Brain pericyte (primary cell): ENCODE measurements at regions not wholly inside any gene's neighbourhood (a gene's known extent, or its start where the extent isn't known, plus 50 kb on each side); places are given as distances from the start of the nearest gene placed in this dataset.
"Not testable (repeated sequence)": the region's sequence is repeated elsewhere in the genome, so short reads cannot be mapped to it uniquely, and the experiment has no call there.

Experiments
- DNase-seq: peaks from one replicate; pipeline ENCODE4 v3.0.0-alpha.2; 2012; ENCODE audit warnings: low read depth, low spot score

DNA sequence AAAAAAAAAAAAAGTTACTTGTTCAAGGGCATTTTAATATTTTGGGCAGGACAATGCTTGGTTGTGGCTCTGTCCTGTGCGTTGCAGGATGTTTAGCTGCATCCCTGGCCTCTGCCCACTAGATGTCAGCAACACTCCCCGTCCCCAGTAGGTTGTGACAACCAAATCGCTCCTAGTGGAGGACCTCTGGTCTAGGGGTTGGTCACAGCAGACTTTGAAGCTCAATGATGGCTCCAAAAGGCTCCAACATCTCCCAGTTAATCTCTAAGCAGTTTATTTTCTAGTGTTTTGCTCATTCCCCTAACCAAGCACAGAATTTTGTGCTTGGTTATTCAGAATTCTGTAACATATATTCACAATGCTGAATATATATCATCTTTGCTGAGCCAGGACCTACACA lies 67.0 kb downstream of the CHRNA1 start:
- DNase-seq = no peak

DNA sequence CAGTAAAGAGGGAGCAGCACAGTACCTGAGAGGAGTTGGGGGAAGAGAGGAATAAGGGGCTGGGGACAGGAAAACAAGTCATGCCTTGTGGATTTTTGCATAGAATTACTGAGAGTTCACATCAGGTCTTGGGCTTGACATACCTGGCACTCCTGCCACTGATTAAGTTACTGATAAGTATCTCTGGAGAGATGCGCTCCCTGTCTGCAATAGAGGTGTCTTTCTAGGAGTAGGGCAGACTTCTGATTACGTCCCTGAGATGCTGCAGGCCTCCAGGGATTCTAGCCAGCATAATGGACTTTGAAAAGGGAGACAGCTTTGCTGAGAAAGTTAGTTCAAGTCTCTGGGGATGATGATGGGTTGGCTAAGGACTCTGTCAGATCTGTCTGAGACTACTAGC lies 69.4 kb downstream of the CHRNA1 start:
- no peak for DNase-seq

DNA sequence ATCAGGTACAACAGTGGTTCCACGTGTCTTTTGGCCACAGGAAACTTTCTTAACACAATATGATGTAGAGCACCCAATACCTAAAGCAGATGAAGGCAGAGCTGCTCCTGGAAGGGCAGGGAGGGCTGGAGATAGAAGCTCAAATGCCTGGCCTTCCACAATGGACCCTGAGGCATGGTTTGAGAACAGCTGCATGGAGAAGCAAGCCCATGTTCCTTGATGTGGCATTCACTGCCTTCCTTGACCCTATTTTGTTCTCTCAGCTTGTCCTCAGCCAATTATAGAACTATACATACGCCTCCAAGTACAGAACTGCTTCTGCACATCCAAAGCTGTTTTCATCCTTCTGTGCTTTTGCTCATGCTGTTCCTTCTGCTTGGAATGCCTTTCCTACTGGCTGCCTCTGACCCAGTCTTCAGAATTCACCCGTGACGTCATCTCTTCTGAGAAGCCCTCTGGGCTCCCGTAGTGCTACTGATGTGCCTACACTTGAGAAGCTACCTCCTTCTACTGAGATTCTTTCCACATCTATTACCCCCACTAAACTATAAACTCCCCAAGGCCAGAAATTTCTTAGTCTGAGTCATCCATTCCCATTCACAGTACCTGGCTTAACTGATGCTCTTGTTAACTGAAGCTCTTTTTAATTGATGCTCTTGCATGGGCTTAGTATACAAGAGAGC lies 69.9 kb downstream of the CHRNA1 start:
- no peak for DNase-seq

DNA sequence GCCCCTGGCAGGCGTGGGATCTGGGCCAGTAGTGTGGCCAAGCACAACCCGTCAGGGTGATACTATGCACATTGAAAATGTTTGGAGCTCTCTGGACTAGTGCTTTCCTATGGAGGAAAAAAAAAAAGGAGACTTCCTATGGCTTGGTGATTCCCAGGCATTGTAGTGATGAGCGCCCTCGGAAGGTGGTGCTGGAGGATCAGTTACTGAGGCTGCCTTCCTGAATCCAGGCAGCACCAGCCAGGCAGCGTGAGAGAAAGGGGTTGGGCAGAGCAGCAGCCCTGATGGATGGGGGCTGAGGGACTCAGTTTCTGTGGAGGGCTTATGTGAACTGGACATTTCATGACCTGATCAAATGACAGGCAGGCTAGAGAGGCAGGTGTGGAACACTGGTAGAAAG lies 70.9 kb downstream of the CHRNA1 start:
- DNase-seq = no peak

DNA sequence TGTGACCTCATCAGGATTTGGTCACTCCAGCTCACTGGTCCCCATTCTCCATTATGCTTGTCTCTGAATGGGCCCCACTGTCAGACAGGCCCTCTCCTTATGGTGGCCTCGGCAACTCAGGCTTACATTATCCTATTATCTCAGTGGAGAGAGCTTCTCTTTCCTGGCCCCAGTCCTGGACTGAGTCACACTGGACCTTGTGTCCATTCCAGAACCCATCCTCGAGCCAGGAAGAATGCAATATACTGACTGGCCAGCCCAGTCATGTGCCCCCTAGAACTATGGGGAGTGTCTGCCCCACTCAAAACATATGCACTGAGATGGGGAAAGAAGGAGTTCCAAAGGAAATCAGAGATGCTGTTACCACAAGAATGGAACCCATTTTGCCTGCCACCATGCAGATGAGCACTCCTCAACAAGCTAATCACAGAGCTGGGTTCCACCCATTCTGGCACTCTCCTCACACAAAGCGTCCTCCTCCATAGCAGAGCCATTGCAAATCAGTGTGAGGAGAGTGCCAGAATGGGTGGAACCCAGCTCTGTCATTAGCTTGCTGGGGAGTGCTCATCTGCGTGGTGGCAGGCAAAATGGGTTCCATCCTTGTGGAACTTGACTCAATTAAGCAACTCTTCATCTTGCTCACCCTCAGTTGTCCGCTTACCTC lies 71.9 kb downstream of the CHRNA1 start:
- no peak for DNase-seq

DNA sequence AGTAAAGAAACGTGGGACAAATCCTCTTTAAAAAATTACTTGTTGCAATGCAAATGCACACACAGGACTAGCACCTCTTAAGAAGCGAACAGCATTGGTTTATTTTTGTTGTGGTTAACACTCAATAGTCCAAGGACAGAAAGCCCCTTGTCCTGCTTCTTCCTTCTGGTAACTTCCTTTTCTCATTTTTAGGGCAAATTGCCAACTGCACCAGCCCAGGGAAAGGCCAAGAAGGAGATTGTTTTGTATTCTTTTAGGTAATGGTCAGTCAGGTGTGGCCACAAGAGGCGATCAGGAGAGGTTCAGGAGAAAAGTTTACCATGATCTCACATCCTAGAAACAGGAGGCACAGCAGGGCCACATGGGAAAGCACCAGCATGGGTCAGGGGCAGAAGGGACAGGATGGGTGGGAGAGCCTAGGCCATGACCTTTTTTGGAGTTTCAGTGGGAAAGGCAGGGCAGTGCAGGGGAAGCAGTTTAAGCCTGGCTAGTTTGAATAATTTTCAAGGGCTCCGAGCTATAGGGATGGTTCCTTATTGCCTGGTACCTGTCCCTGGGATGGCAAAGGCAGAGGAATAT lies 73.0 kb downstream of the CHRNA1 start:
- no peak for DNase-seq

DNA sequence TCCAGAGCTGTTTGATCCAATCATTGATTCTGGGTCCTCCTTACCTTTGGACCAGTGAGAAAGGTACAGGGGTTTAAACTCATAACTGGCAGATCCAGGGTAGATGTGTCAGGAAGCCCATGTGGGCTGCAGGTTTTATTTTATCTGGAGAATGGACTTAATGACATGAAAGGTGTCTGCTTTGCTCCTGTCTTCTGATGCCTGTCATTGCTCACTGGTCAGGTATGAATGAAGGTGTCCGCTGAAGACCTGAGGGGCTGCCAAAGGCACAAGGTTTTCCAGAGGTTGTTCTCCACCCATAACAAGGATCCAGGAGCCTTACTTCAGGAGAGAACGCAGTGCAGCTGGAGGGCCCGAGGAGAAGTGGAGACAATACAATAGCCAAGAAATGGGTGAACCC lies 74.2 kb downstream of the CHRNA1 start:
- no peak for DNase-seq

DNA sequence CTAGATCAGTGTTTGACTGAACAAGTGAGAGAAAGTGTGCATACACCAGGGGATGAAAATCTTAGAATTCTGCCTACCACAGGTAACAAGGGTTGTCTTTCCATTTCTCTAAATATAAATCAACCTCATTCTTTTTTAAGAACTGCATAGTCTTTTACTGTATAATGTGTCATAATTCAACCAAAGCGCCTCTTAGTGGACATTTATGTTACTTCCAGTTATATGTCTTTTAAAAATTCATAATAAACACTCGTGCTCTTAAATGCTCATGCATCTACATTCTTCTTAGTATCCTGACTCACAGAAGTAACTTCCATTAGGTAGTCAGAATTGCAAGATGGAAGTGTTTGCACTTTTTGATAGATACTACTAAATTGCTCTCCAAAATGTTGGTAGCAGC lies 76.2 kb downstream of the CHRNA1 start:
- DNase-seq = no peak

DNA sequence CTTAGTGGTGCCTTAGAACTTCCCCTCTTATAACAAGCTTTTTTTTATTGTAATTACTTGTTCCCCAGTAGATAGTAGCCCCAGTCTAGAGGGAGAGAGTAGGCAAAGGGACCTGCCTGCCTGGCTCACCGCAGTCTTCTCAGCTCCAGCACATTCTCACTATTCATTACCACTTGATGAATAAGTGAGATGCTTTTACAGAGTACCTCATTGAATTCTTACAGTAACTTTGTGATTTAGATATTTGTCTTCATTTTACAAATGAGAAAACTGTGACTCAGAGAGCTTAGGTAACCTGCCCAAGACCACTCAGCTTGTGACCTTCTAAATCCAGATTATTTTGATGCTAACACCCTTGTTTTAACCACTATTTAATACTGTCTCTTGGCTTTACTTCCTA lies 77.8 kb downstream of the CHRNA1 start:
- DNase-seq = no peak

DNA sequence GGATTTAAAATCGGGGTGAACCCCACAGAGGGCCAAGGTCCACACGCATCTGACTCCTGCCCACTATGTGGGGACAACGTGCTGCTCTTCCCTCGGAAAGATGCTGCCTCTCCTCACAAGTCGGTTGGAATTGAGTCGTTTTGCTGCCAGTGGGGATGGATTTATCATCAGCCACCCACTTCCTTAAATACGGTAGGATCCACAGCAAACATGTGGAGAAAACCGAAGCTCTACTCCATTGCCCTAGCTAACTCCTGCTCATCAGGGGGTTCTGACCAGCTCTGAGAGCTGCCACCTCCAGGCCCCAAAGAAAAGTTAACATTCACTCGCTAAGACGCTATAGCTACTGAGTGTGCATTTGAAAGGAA lies 80.9 kb downstream of the CHRNA1 start:
- no peak for DNase-seq

DNA sequence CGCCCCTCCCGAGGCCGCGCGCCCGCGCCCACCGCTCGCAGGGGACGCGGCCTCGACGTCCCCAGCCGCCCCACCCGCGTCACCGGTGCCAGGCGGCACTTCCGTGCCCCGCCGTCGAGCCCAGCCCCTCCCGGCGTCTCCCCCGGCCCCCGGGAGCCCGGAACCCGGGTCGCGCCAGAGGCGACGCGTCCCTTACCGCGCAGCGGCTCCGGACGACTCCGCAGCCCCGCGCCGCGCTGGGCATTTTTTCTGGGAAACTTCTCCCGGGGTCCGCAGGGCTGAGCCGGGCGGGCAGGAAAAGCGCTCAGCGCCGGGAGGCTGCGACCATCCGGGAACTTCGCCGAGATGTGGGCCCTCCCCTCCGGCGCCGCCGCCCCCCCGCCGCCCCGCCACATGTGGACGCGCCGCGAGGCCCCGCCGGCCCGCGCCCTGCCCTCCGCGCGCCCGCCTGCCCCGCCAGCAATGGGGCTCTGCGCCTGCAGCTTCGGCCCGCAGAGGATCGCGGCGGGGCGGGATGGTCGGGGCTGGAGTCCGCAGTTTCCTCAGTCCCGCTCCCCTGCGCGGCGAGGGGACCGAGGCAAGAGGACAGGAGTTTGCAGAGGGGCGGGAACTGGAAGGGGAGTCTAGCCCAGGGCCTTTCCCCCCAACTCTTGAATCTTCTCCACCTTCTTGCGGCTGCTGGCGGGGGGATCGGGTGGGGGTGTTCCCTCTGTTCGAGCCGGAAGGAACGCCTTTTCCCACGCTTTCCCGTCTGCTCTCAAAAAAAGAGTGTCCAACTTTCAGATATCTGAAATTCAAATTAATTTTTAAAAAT lies 81.5 kb downstream of the CHRNA1 start:
- DNase-seq = no peak

DNA sequence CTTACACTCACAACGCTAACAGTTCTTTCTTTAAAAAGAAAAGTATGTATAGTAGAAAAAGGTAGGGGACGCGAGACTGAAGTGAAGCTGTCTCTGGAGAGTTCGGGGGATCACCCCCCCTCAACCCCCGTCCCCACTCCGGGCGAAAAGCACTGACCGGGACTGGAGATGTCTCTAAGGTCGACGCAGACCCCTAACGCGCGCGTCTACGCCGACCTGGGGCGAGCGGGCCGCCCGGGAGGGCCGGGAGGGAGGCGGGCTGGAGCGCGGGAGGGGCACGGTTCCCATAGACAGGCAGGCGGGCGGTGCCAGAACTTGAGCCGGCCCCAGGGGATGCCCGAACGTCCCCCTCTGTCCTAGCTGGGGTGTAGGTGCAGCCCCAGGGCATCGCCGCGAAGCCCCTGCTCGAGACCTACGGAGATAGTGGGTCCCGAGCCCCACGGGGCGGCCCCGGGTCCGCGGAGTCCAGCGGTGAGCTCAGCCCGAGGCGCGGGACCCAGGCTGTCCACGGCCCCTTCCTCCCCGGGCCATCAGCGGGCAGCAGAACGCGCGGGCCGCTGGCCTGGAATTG lies 82.2 kb downstream of the CHRNA1 start:
- DNase-seq = no peak

DNA sequence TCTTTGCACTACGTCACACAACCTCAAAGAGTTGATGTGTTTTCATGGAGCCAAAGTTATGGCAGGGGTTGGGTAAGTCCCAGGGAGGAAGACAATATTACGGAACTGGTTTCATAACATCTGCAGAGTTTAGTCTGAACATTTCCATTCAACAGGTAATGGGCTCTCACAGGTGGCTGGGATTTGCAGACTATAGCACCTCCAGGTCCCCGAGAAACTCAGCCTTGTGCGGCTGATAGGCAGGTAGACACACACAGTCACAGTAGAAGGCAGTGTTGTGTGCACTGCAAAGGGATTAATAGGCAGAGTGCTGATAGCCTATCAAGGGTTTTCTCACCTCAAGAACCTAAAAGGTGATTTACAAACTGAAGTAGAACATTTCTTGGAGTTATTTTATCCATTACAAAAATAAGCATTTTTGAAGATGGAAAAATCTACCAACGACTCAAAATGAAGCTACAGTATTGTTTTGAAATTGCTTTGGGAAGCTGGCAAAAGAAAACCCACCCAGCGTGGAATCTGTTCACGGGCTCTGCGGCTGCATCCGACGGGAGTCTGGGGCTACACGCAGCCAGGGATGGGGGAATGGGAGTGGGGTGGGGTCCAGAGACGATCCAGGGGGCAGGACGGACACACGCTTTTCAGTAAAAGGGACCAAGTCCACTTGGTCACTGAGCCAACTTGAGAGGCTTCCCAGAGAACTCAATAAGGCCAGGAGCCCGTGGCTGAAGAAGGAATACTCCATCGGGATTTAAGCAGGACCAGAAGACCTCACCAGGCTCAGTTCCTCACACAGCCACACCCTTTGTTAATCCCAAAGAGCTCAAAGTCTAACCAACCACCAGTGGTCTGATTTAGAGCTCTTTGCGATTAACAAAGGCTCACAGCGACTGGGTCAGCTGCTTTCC lies 82.9 kb downstream of the CHRNA1 start:
- DNase-seq = no peak

DNA sequence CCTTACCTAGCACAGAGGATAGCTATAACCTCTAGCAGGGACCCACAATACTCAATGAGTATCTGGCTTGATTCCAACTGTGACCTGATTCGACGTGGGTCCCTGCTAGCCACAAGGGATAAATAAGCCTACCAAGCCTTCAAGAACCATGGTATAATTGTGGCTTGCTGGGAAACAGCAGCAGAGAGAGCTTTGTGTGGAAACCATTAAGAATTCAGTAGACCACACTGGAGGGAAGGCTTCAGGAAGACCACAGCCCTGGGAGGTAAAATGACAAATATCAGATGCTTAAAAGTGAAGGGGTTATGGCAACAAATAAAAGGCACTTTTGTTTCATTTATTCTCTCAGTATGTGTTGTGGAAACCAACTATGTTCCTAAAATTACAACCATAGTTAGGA lies 82.6 kb upstream of the WIPF1 start:
- no peak for DNase-seq

DNA sequence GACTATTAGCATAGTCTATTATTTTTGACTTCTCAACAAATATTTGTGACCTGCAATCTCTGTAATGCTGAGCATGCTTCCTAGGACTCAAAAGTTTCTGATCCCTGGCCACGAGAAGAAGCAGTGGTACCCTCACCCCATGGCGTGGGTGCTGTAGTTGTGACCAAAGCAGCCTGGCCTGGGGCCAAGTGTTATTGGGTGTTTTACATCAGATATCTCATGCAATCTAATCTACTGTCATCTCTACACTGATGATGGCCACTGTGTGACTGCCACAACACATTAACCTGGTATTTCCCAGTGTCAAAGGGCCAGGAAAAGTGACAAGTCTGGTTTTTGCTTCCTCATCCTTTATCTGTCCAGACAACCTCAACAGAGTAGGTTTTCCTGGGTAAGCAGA lies 80.8 kb upstream of the WIPF1 start:
- no peak for DNase-seq

DNA sequence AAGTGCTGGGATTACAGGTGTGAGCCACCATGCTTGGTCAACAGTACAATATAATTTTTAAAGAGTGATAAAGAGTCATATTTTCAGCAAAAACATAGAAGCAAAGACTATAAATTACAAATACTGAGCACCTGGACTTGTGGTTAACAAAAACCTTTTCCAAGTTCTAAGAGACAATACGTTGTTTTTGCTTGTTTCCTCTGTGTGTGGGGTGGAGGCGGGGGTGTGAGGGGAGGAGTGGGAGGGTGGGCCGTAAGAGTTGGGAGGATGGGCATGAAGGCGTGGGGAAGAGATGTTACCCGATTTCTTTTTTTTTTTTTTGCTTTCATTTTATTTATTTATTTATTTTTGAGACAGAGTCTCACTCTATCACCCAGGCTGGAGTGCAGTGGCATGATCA lies 78.0 kb upstream of the WIPF1 start:
- no peak for DNase-seq

DNA sequence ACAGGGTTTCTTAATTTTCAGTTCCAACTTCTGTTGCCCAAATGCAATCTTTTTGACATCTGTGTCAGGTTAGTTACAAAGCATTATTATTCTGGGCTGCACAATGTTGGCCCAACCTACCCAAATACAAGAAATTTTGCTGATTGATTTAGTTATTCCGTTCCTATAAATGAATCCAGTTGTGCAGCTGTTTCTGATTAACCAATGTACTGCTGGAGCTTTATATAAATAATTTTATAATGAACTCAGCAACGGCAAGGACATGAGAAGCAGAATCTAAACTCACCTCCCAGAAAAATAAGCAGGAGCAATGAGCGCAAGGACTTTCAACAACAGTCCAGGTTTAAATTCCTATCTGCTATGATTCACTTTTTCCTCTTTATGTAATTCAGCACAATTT lies 76.3 kb upstream of the WIPF1 start:
- no peak for DNase-seq

DNA sequence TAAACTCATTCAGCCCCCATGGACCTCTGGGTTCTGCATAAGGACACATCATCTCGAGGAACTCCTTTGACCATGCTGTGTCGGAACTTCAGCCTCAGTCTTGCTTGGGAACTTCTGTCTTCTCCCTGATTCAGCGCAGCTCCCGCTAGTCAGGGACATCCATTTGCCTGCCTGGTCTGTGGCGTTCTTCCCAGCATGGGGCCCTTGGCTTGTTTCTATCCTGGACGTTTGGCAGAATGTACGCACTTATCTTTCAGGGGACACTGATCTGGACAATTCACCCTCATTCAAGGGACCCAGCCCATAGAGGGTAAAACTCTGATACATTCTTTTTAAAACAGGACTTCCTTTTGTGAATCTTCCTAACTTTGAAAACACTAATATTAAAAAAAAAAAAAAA lies 75.8 kb upstream of the WIPF1 start:
- DNase-seq = no peak

DNA sequence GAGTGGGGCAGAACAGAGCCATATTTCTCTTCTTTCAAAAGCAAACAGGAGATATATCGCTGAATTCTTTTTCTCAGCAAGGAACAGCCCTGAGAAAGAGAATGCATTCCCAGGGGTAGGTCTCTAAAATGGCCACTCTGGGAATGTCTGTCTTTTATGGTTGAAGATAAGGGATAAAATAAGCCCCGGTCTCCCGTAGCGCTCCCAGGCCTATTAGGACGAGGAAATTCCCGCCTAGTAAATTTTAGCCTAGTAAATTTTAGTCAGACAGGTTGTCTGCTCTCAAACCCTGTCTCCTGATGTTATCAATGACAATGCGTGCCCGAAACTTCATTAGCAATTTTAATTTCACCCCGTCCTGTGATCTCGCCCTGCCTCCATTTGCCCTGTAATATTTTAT lies 73.9 kb upstream of the WIPF1 start:
- not testable (repeated sequence) for DNase-seq

DNA sequence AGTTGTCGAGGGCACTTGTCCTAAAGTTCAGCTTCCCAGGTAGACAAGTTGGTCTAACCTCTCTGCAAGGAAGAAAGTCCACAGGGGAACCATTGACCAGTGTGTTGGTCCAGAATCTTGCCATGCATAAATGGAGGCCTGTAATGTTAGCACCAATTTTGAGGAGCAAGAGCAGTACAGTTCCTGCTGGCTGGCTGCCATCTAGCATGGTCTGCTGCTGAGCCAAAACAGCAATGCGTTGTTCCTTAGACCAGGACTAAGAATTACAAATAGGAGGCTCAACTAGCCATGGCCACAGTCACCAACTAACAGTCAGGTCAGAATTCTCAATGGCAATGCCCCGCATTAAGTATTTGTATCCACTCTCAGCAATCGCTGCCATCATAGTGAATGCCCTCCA lies 72.8 kb upstream of the WIPF1 start:
- DNase-seq = no peak

DNA sequence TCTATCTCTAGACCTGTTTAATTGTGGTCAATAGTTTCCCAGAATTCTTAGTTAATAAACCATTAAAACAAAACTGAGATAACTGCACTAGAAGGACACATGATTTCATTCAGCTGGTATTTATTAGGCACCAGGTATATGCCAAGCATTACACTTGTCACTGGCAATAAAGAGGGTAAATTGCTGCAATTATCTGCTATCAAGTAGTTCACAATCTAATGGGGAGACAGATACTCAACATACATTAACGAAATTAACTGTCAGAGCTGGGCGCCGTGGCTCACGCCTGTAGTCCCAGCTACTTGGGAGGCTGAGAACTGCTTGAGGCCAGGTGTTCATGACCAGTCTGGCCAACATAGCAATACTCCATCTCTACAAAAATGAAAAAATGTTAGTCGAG lies 71.7 kb upstream of the WIPF1 start:
- no peak for DNase-seq
